GM13977 (cell line): ENCODE measurements at regions not wholly inside any gene's neighbourhood (a gene's known extent, or its start where the extent isn't known, plus 50 kb on each side); places are given as distances from the start of the nearest gene placed in this dataset.
"Not testable (repeated sequence)": the region's sequence is repeated elsewhere in the genome, so short reads cannot be mapped to it uniquely, and the experiment has no call there.

Experiments
- DNase-seq: peaks from one replicate; pipeline ENCODE4 v3.0.0; 2012; ENCODE audit warnings: low spot score
- in situ Hi-C: fragments of 300-500 bp; cut with MboI; formaldehyde crosslinking; loops from one replicate; pipeline ENCODE4 v1.12.0; 2022; ENCODE audit warnings: low sequenced_read_pairs, low pct_unique_long_range_greater_than_20kb, mixed read lengths, inconsistent platforms; ENCODE audit not compliant: unreplicated experiment
- TF ChIP-seq, protein P1 (sequence below): IDR thresholded peaks from 2 replicates; pipeline ENCODE4 v1.5.1; 2012; ENCODE audit warnings: mild to moderate bottlenecking, control low read depth; ENCODE audit not compliant: insufficient read depth; ENCODE audit errors: extremely low read depth, missing control alignments

GRCh38 chr6:94902974-94903628 lies 674.2 kb upstream of the MANEA start:
- no peak for DNase-seq
- in situ Hi-C loops, result no loop called here
- TF ChIP-seq, protein P1, sequence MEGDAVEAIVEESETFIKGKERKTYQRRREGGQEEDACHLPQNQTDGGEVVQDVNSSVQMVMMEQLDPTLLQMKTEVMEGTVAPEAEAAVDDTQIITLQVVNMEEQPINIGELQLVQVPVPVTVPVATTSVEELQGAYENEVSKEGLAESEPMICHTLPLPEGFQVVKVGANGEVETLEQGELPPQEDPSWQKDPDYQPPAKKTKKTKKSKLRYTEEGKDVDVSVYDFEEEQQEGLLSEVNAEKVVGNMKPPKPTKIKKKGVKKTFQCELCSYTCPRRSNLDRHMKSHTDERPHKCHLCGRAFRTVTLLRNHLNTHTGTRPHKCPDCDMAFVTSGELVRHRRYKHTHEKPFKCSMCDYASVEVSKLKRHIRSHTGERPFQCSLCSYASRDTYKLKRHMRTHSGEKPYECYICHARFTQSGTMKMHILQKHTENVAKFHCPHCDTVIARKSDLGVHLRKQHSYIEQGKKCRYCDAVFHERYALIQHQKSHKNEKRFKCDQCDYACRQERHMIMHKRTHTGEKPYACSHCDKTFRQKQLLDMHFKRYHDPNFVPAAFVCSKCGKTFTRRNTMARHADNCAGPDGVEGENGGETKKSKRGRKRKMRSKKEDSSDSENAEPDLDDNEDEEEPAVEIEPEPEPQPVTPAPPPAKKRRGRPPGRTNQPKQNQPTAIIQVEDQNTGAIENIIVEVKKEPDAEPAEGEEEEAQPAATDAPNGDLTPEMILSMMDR, result no peak

- in situ Hi-C loops, result no loop called here
- DNase-seq, result no peak
- TF ChIP-seq, protein P1, result no peak
Measured at GRCh38 chr6:94899191-94899590, 678.1 kb upstream of the MANEA start.

DNA sequence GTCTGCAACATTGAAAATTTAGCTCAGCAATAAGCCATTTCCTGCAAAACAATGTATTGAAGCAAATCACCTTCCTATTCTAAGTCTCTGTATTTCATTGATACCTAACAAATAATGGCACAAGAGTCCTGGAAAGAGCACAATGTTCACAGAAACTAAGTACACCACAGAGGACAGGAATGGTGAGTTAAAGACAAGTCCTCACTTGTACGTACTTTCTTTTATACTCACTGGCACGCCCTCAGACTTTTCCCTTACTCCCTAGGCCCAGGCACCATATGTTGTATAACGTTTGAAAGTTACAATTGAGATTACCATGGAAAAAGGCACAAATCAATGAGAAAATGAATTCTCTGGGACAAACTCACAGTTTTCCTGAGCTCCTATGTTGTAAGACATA lies 683.0 kb upstream of the MANEA start:
- TF ChIP-seq, protein P1, result no peak
- in situ Hi-C loops, result no loop called here
- DNase-seq, result no peak

GRCh38 chr6:94893327-94893726 lies 684.0 kb upstream of the MANEA start:
- TF ChIP-seq, protein P1, result no peak

GRCh38 chr6:94873819-94874218 lies 703.5 kb upstream of the MANEA start:
- DNase-seq, in situ Hi-C loops: not testable (repeated sequence)

More at GRCh38 chr6:94893327-94893726, 684.0 kb upstream of the MANEA start:
- in situ Hi-C loops, result no loop called here
- no peak for DNase-seq

- TF ChIP-seq, protein P1, result no peak
- in situ Hi-C loops, result no loop called here
- DNase-seq, result no peak
Measured at GRCh38 chr6:94862112-94862511, 715.2 kb upstream of the MANEA start.

GRCh38 chr6:94859924-94860323 lies 717.4 kb upstream of the MANEA start:
- TF ChIP-seq, protein P1, result no peak
- DNase-seq, result no peak

GRCh38 chr6:94856999-94857398 lies 720.3 kb upstream of the MANEA start:
- in situ Hi-C loops, DNase-seq: not testable (repeated sequence)

More at GRCh38 chr6:94859924-94860323, 717.4 kb upstream of the MANEA start:
- in situ Hi-C loops, result no loop called here

- DNase-seq, in situ Hi-C loops: not testable (repeated sequence)
Measured at GRCh38 chr6:94851329-94851728, 726.0 kb upstream of the MANEA start.
